ENCODE measurements at regions not wholly inside any gene's neighbourhood (a gene's known extent, or its start where the extent isn't known, plus 50 kb on each side); places are given as distances from the start of the nearest gene placed in this dataset.

DNA sequence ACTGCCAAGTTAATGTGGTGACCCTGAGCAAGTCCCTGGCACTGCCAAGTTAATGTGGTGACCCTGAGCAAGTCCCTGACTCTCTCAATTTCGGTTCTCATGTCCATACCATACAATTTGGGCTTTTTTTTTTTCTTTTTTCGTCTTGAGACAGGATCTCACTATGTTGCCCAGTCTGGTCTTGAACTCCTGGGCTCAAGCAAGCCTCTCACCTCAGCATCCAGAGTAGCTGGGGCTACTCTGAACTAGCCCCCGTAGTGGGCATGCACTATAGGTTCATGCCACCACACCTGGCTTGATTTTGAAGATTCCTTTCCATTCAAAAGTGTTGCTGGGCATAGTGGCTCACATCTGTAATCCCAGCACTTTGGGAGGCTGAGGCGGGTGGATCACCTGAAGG lies 100.0 kb upstream of the FOXP4 start:
- TF ChIP-seq, protein P1, sequence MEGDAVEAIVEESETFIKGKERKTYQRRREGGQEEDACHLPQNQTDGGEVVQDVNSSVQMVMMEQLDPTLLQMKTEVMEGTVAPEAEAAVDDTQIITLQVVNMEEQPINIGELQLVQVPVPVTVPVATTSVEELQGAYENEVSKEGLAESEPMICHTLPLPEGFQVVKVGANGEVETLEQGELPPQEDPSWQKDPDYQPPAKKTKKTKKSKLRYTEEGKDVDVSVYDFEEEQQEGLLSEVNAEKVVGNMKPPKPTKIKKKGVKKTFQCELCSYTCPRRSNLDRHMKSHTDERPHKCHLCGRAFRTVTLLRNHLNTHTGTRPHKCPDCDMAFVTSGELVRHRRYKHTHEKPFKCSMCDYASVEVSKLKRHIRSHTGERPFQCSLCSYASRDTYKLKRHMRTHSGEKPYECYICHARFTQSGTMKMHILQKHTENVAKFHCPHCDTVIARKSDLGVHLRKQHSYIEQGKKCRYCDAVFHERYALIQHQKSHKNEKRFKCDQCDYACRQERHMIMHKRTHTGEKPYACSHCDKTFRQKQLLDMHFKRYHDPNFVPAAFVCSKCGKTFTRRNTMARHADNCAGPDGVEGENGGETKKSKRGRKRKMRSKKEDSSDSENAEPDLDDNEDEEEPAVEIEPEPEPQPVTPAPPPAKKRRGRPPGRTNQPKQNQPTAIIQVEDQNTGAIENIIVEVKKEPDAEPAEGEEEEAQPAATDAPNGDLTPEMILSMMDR (IDR thresholded peaks at IDR 0.05) = no peak
- TF ChIP-seq POLR2A (IDR thresholded peaks at IDR 0.05) = no peak
- TF ChIP-seq POLR2AphosphoS5 (IDR thresholded peaks at IDR 0.05) = no peak
- no peak for TF ChIP-seq EP300 (IDR thresholded peaks at IDR 0.05)

Data from gastroesophageal sphincter (tissue), 3 donors.